Loucy (cell line): ENCODE measurements at regions not wholly inside any gene's neighbourhood (a gene's known extent, or its start where the extent isn't known, plus 50 kb on each side); places are given as distances from the start of the nearest gene placed in this dataset.

Experiments
- H2AFZ ChIP-seq: fragments of 200-600 bp; sonication (generic); 2 replicates; pipeline ENCODE4 v1.6.0; 2016; ENCODE audit warnings: antibody characterized with exemption, mild to moderate bottlenecking, low read length, moderate library complexity
- H3F3A ChIP-seq: fragments of 200-600 bp; 2 replicates; pipeline ENCODE4 v1.6.0; 2016; ENCODE audit warnings: antibody characterized with exemption, low read depth, mild to moderate bottlenecking
- H3K27me3 ChIP-seq: fragments of 200-600 bp; sonication (generic); 2 replicates; pipeline ENCODE4 v1.6.1; 2014; ENCODE audit warnings: low read length, mild to moderate bottlenecking; ENCODE audit not compliant: insufficient read depth, poor library complexity, severe bottlenecking
- H3K36me3 ChIP-seq: fragments of 200-600 bp; sonication (generic); 2 replicates; pipeline ENCODE4 v1.6.1; 2016; ENCODE audit warnings: low read length; ENCODE audit not compliant: insufficient read depth
- H3K4me1 ChIP-seq: fragments of 200-600 bp; sonication (generic); 2 replicates; pipeline ENCODE4 v1.5.1; 2014; ENCODE audit warnings: low read length, mild to moderate bottlenecking; ENCODE audit not compliant: insufficient read depth, poor library complexity, severe bottlenecking
- H3K4me2 ChIP-seq: fragments of 200-600 bp; sonication (generic); 2 replicates; pipeline ENCODE4 v1.6.0; 2014; ENCODE audit warnings: antibody characterized with exemption, low read length, low read depth, mild to moderate bottlenecking; ENCODE audit not compliant: poor library complexity, severe bottlenecking
- H3K4me3 ChIP-seq: fragments of 200-600 bp; sonication (generic); 2 replicates; pipeline ENCODE4 v1.5.1; 2014; ENCODE audit warnings: low read length, mild to moderate bottlenecking, mixed read lengths; ENCODE audit not compliant: poor library complexity, severe bottlenecking
- H3K79me2 ChIP-seq: fragments of 200-600 bp; sonication (generic); 2 replicates; pipeline ENCODE4 v1.6.1; 2014; ENCODE audit warnings: low read length; ENCODE audit not compliant: insufficient read depth
- H3K9ac ChIP-seq: fragments of 200-600 bp; sonication (generic); 2 replicates; pipeline ENCODE4 v1.6.0; 2014; ENCODE audit warnings: mild to moderate bottlenecking, low read depth, low read length, moderate library complexity; ENCODE audit not compliant: poor library complexity, severe bottlenecking
- H3K9me2 ChIP-seq: fragments of 200-600 bp; sonication (generic); replicated peaks from 2 replicates; pipeline ENCODE4 v1.6.1; 2016; ENCODE audit warnings: low read depth, low read length, mixed read lengths
- H3K9me3 ChIP-seq: fragments of 200-600 bp; sonication (generic); 2 replicates; pipeline ENCODE4 v1.6.1; 2014; ENCODE audit warnings: mild to moderate bottlenecking, antibody characterized with exemption, low read length, low read depth; ENCODE audit not compliant: insufficient read depth
- H4K20me1 ChIP-seq: fragments of 200-600 bp; sonication (generic); 2 replicates; pipeline ENCODE4 v1.6.0; 2014; ENCODE audit warnings: antibody characterized with exemption, low read length, mild to moderate bottlenecking; ENCODE audit not compliant: insufficient read depth, poor library complexity, severe bottlenecking
- EZH2phosphoT487 ChIP-seq: fragments of 200-600 bp; IDR thresholded peaks from 2 replicates; pipeline ENCODE4 v1.6.1; 2018; ENCODE audit warnings: antibody characterized with exemption, mild to moderate bottlenecking, moderate library complexity, borderline replicate concordance
- TF ChIP-seq, protein P1 (sequence below): fragments of 200-600 bp; sonication (generic); conservative IDR thresholded peaks from 2 replicates; pipeline ENCODE4 v1.5.1; 2014; ENCODE audit warnings: mild to moderate bottlenecking, antibody characterized with exemption, low read length

DNA sequence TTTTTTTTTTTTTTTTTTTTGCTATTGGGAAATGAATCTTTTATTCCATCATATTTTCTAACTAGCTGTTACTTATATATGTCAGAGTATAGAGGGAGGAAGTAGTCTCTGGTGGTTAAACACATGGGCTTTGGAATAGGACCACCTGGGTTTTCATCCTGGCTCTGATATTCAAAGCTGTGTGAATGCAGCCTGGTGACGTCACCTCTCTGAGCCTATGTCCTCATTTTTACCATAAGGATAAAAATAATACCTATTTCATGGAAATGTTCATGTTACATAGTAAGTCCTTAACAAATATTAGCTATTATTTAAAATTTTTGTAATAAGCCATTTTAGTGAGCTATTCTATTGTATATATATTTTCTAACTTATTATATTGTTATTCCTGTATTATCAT, 58.8 kb upstream of the TOX2 start:
- no peaks in the 10 kb centered on the region for H3K9me2 ChIP-seq
- H3K9ac ChIP-seq = no peak overlapping the region
- H2AFZ ChIP-seq = no peak overlapping the region
- no peaks in the 10 kb centered on the region for H3K4me1 ChIP-seq
- TF ChIP-seq EZH2phosphoT487 = no peak
- TF ChIP-seq, protein P1, sequence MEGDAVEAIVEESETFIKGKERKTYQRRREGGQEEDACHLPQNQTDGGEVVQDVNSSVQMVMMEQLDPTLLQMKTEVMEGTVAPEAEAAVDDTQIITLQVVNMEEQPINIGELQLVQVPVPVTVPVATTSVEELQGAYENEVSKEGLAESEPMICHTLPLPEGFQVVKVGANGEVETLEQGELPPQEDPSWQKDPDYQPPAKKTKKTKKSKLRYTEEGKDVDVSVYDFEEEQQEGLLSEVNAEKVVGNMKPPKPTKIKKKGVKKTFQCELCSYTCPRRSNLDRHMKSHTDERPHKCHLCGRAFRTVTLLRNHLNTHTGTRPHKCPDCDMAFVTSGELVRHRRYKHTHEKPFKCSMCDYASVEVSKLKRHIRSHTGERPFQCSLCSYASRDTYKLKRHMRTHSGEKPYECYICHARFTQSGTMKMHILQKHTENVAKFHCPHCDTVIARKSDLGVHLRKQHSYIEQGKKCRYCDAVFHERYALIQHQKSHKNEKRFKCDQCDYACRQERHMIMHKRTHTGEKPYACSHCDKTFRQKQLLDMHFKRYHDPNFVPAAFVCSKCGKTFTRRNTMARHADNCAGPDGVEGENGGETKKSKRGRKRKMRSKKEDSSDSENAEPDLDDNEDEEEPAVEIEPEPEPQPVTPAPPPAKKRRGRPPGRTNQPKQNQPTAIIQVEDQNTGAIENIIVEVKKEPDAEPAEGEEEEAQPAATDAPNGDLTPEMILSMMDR = no peak
- no peaks in the 10 kb centered on the region for H3K9me3 ChIP-seq
- H3K4me2 ChIP-seq = no peak overlapping the region
- H3K4me3 ChIP-seq = no peak overlapping the region
- H3K27me3 ChIP-seq = no peaks in the 10 kb centered on the region
- H3F3A ChIP-seq = no peaks in the 10 kb centered on the region
- no peaks in the 10 kb centered on the region for H4K20me1 ChIP-seq
- H3K36me3 ChIP-seq = no peaks in the 10 kb centered on the region
- H3K79me2 ChIP-seq = no peaks in the 10 kb centered on the region

- H3K79me2 ChIP-seq = no peaks in the 10 kb centered on the region
- H3K36me3 ChIP-seq = no peaks in the 10 kb centered on the region
- H3K4me1 ChIP-seq = no peaks in the 10 kb centered on the region
- H3F3A ChIP-seq = no peaks in the 10 kb centered on the region
- H3K4me3 ChIP-seq = no peak overlapping the region
- no peaks in the 10 kb centered on the region for H3K9me3 ChIP-seq
- TF ChIP-seq EZH2phosphoT487 = no peak
- TF ChIP-seq, protein P1 = no peak
- no peak overlapping the region for H3K9ac ChIP-seq
- H4K20me1 ChIP-seq = no peaks in the 10 kb centered on the region
- H3K27me3 ChIP-seq = no peaks in the 10 kb centered on the region
- H3K9me2 ChIP-seq = no peaks in the 10 kb centered on the region
- H3K4me2 ChIP-seq = no peak overlapping the region
- H2AFZ ChIP-seq = no peak overlapping the region
These were observed 60.7 kb upstream of the TOX2 start for GRCh38 chr20:43853918-43854317.

DNA sequence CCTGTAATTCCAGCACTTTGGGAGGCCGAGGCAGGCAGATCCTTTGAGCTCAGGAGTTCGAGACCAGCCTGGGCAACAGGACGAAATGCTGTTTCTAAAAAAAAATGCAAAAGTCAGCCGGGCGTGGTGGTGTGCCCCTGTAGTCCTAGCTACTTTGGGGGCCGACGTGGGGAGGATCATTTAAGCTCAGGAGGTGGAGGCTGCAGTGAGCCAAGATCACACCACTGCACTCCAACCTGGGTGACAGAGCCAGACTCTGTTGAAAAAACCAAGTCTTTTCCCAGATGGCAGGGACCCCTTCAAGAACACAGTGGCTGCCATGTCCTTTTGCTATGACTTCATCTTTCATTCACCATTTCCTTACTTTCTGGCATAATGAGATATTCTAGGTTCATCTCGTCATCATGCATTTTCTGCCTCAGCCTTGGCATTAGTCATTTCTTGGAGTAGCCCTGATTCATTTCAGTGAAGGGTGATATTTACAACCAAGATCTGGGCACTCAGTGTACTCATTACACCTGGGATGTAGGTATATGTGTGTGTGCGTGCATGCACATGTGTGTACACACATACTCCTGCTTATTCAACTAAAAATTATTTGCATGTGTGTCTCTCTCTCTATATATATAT, 61.4 kb upstream of the TOX2 start:
- no peaks in the 10 kb centered on the region for H3F3A ChIP-seq
- no peaks in the 10 kb centered on the region for H4K20me1 ChIP-seq
- H3K36me3 ChIP-seq = no peaks in the 10 kb centered on the region
- no peaks in the 10 kb centered on the region for H3K9me3 ChIP-seq
- H3K4me2 ChIP-seq = no peak overlapping the region
- no peaks in the 10 kb centered on the region for H3K4me1 ChIP-seq
- H3K4me3 ChIP-seq = no peak overlapping the region
- no peaks in the 10 kb centered on the region for H3K79me2 ChIP-seq
- no peaks in the 10 kb centered on the region for H3K9me2 ChIP-seq
- H2AFZ ChIP-seq = no peak overlapping the region
- H3K9ac ChIP-seq = no peak overlapping the region
- TF ChIP-seq EZH2phosphoT487 = no peak
- TF ChIP-seq, protein P1 = no peak
- H3K27me3 ChIP-seq = no peaks in the 10 kb centered on the region
